ENCODE measurements at regions not wholly inside any gene's neighbourhood (a gene's known extent, or its start where the extent isn't known, plus 50 kb on each side); places are given as distances from the start of the nearest gene placed in this dataset.

DNA sequence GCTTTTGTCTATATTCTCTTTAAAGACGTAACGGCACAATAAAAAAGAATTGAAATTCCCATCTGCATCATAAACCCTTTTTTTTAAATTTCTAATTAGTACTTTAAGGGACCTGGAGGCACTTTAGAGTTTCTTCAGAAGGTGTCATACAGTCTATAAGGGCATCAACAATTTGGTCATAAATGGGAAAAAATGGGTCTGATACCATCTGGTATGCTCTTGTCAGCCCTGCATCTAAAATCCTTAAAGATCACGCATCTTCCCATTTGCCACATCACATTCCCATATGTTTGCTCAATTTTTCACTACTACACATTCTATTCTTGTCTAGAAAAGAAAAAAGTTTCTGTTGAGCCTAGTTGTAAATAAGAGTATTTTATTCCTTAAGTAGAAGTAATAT lies 53.8 kb downstream of the COX7C start:
- H3K36me3 ChIP-seq (ENCODE audit: control insufficient read depth in 1 of 2, insufficient read depth in 2 of 2, low read length in 2 of 2) = no peaks in the 10 kb centered on the region
- H3K27me3 ChIP-seq (ENCODE audit: control insufficient read depth in 1 of 2, insufficient read depth in 2 of 2, low read length in 2 of 2) = no peaks in the 10 kb centered on the region
- no peaks in the 10 kb centered on the region for H3K9me3 ChIP-seq (ENCODE audit: control insufficient read depth in 1 of 2, low read length in 2 of 2)
- H3K9ac ChIP-seq (ENCODE audit: low read depth in 1 of 2, low read length in 2 of 2) = no peak overlapping the region
- H3K4me1 ChIP-seq (ENCODE audit: control insufficient read depth in 1 of 2, insufficient read depth in 2 of 2, low read length in 2 of 2) = no peaks in the 10 kb centered on the region
- no peak overlapping the region for H3K27ac ChIP-seq (ENCODE audit: low read depth, low read length)
- no peak overlapping the region for H3K4me3 ChIP-seq (ENCODE audit: low read depth in 1 of 2, low read length in 2 of 2)

DNA sequence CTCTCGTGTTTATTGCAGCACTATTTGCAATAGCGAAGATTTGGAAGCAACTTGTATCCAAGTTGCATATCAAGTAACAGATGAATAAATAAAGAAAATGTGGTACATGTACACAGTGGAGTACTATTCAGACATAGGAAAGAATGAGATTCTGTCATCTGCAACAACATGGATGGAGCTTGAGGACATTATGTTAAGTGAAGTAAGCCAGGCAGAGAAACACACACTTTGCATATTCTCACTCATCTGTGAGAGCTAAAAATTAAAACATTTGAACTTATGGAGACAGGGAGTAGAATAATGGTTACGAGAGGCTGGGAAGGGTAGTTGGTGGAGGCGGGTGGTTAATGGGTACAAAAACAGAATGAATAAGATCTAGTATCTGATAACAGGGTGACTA lies 56.3 kb downstream of the COX7C start:
- Histone ChIP-seq H3K27ac (ENCODE audit: low read depth, low read length) (no peak overlapping the region), H3K9me3 (ENCODE audit: control insufficient read depth in 1 of 2, low read length in 2 of 2) (no peaks in the 10 kb centered on the region), H3K36me3 (ENCODE audit: control insufficient read depth in 1 of 2, insufficient read depth in 2 of 2, low read length in 2 of 2) (no peaks in the 10 kb centered on the region), H3K27me3 (ENCODE audit: control insufficient read depth in 1 of 2, insufficient read depth in 2 of 2, low read length in 2 of 2) (no peaks in the 10 kb centered on the region), H3K9ac (ENCODE audit: low read depth in 1 of 2, low read length in 2 of 2) (no peak overlapping the region), H3K4me3 (ENCODE audit: low read depth in 1 of 2, low read length in 2 of 2) (no peak overlapping the region), H3K4me1 (ENCODE audit: control insufficient read depth in 1 of 2, insufficient read depth in 2 of 2, low read length in 2 of 2) (no peaks in the 10 kb centered on the region)

DNA sequence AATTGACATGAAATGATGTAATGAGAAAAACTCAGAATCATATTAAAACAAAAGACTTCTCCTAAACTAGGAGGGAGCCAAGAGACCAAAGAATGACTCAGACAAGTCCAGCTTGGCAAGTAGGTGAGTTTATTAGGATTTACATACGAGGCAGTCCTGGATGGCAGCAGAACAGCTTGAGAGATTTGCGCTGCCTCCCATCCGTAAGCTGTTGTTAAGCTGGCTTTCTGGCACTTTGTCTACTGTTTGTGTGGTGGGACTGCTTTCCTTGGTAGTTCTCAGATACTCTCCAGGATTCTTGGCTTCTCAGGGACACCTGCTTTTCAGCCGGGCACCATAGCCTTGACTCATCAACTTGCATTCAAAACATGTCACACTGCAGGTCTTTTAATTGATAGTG lies 57.6 kb downstream of the COX7C start:
- Histone ChIP-seq H3K4me1 (ENCODE audit: control insufficient read depth in 1 of 2, insufficient read depth in 2 of 2, low read length in 2 of 2) (no peaks in the 10 kb centered on the region), H3K4me3 (ENCODE audit: low read depth in 1 of 2, low read length in 2 of 2) (no peak overlapping the region), H3K36me3 (ENCODE audit: control insufficient read depth in 1 of 2, insufficient read depth in 2 of 2, low read length in 2 of 2) (no peaks in the 10 kb centered on the region), H3K9ac (ENCODE audit: low read depth in 1 of 2, low read length in 2 of 2) (no peak overlapping the region), H3K27ac (ENCODE audit: low read depth, low read length) (no peak overlapping the region), H3K9me3 (ENCODE audit: control insufficient read depth in 1 of 2, low read length in 2 of 2) (no peaks in the 10 kb centered on the region), H3K27me3 (ENCODE audit: control insufficient read depth in 1 of 2, insufficient read depth in 2 of 2, low read length in 2 of 2) (no peaks in the 10 kb centered on the region)

DNA sequence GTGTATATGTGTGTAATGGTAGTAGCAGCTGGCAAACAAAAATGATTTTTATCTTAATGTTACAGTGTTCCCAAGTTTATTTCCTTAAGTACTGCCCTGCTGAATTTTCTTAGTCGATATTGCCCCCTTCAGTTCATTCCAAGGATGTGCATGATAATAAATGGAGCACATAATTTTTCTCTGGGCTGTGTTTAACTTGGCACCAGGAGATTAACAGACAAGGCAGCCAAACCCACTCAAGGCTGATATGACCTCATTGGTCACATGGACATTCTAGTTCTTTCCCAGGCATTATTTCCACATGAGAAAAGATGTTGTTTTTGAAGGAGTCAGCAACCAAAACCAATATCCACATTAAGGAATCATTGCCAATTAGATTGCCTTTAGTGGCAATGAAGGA lies 61.8 kb downstream of the COX7C start:
- Histone ChIP-seq H3K27ac (ENCODE audit: low read depth, low read length) (no peak overlapping the region), H3K36me3 (ENCODE audit: control insufficient read depth in 1 of 2, insufficient read depth in 2 of 2, low read length in 2 of 2) (no peaks in the 10 kb centered on the region), H3K9me3 (ENCODE audit: control insufficient read depth in 1 of 2, low read length in 2 of 2) (no peaks in the 10 kb centered on the region), H3K4me3 (ENCODE audit: low read depth in 1 of 2, low read length in 2 of 2) (no peak overlapping the region), H3K4me1 (ENCODE audit: control insufficient read depth in 1 of 2, insufficient read depth in 2 of 2, low read length in 2 of 2) (no peaks in the 10 kb centered on the region), H3K9ac (ENCODE audit: low read depth in 1 of 2, low read length in 2 of 2) (no peak overlapping the region), H3K27me3 (ENCODE audit: control insufficient read depth in 1 of 2, insufficient read depth in 2 of 2, low read length in 2 of 2) (no peaks in the 10 kb centered on the region)

DNA sequence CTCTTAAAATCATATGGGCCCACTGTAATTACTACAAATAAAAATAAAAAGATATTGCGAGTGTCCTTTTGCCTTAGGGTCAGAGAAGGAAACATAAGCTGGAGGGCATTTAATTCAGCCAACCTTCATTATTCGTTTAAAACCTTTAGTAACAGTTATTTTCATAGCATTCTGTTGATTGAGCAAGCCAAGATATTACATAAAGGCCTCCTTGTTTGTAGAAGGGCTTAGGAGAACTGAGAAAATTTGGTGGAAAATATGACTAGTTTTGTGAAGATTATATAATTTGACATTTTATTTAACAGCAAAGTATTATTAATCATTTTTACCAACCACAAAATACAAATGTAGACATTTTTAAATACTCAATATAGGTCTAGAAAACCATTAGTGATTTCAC lies 62.2 kb downstream of the COX7C start:
- H3K27ac ChIP-seq (ENCODE audit: low read depth, low read length) = no peak overlapping the region

DNA sequence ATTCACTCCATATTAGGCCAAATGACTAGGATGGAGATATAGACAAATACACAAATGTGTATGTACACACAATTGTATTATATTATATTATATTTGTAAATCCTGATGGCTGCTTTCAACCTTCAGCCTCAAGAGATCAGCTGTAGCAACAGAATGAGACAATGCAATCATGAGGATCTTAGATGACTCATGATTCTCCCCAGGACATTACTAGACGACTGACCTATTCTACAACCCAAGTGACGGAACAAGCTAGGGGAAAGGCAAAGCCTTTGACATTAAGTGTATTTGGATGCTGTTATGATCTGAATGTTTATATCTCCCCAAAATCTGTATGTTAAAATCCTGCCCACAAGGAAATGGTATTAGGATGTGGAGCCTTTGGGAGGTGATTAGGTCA lies 66.5 kb downstream of the COX7C start:
- H3K4me1 ChIP-seq (ENCODE audit: control insufficient read depth in 1 of 2, insufficient read depth in 2 of 2, low read length in 2 of 2) = no peaks in the 10 kb centered on the region
- H3K9ac ChIP-seq (ENCODE audit: low read depth in 1 of 2, low read length in 2 of 2) = no peak overlapping the region
- H3K27me3 ChIP-seq (ENCODE audit: control insufficient read depth in 1 of 2, insufficient read depth in 2 of 2, low read length in 2 of 2) = no peaks in the 10 kb centered on the region
- H3K9me3 ChIP-seq (ENCODE audit: control insufficient read depth in 1 of 2, low read length in 2 of 2) = no peaks in the 10 kb centered on the region
- H3K27ac ChIP-seq (ENCODE audit: low read depth, low read length) = no peak overlapping the region
- no peaks in the 10 kb centered on the region for H3K36me3 ChIP-seq (ENCODE audit: control insufficient read depth in 1 of 2, insufficient read depth in 2 of 2, low read length in 2 of 2)
- no peak overlapping the region for H3K4me3 ChIP-seq (ENCODE audit: low read depth in 1 of 2, low read length in 2 of 2)

More for the DNA sequence above, 62.2 kb downstream of the COX7C start:
- Histone ChIP-seq H3K27me3 (ENCODE audit: control insufficient read depth in 1 of 2, insufficient read depth in 2 of 2, low read length in 2 of 2) (no peaks in the 10 kb centered on the region), H3K36me3 (ENCODE audit: control insufficient read depth in 1 of 2, insufficient read depth in 2 of 2, low read length in 2 of 2) (no peaks in the 10 kb centered on the region), H3K9ac (ENCODE audit: low read depth in 1 of 2, low read length in 2 of 2) (no peak overlapping the region), H3K4me1 (ENCODE audit: control insufficient read depth in 1 of 2, insufficient read depth in 2 of 2, low read length in 2 of 2) (no peaks in the 10 kb centered on the region), H3K4me3 (ENCODE audit: low read depth in 1 of 2, low read length in 2 of 2) (no peak overlapping the region), H3K9me3 (ENCODE audit: control insufficient read depth in 1 of 2, low read length in 2 of 2) (no peaks in the 10 kb centered on the region)

DNA sequence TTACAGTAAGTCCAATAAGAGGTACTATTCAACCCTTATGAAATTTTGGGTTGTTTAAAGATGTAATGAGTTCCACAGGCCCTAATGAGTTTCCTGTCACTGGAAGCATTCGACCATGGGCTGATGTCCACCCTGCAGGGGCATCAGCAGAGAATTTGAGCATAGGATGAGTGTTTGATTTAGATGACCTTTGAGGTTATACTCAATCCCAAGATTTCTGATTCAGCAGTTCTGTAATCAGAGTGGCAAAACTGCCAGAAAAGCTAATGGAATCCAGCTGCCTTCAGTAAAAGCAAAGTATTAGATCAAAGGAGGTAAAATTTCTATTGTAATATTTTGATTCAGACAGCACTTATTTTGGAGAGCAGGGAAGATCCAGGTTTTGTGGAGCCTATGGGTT lies 68.3 kb downstream of the COX7C start:
- Histone ChIP-seq H3K9ac (ENCODE audit: low read depth in 1 of 2, low read length in 2 of 2) (no peak overlapping the region), H3K36me3 (ENCODE audit: control insufficient read depth in 1 of 2, insufficient read depth in 2 of 2, low read length in 2 of 2) (no peaks in the 10 kb centered on the region), H3K9me3 (ENCODE audit: control insufficient read depth in 1 of 2, low read length in 2 of 2) (no peaks in the 10 kb centered on the region), H3K4me1 (ENCODE audit: control insufficient read depth in 1 of 2, insufficient read depth in 2 of 2, low read length in 2 of 2) (no peaks in the 10 kb centered on the region), H3K4me3 (ENCODE audit: low read depth in 1 of 2, low read length in 2 of 2) (no peak overlapping the region), H3K27ac (ENCODE audit: low read depth, low read length) (no peak overlapping the region), H3K27me3 (ENCODE audit: control insufficient read depth in 1 of 2, insufficient read depth in 2 of 2, low read length in 2 of 2) (no peaks in the 10 kb centered on the region)

DNA sequence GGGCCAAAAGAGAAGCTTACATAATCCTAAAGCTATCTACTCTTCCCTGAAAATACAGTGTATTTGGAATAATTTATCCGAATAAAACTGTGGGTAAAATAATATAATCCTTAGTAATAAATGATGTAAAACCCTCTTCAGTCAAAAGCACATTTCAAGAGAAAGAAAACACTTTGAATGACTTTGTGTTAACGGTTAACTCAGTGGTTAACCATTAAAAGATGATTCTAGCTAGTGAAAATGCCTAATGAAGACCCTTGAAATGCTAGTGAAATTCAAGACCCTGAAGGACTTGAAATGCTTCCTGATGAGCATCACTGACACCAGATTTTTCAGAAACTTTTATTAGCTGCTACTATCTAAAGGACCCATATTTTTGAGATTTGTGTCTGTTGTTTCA lies 70.7 kb downstream of the COX7C start:
- Histone ChIP-seq H3K4me3 (ENCODE audit: low read depth in 1 of 2, low read length in 2 of 2) (no peak overlapping the region), H3K9me3 (ENCODE audit: control insufficient read depth in 1 of 2, low read length in 2 of 2) (no peaks in the 10 kb centered on the region), H3K27me3 (ENCODE audit: control insufficient read depth in 1 of 2, insufficient read depth in 2 of 2, low read length in 2 of 2) (no peaks in the 10 kb centered on the region), H3K9ac (ENCODE audit: low read depth in 1 of 2, low read length in 2 of 2) (no peak overlapping the region), H3K27ac (ENCODE audit: low read depth, low read length) (no peak overlapping the region), H3K4me1 (ENCODE audit: control insufficient read depth in 1 of 2, insufficient read depth in 2 of 2, low read length in 2 of 2) (no peaks in the 10 kb centered on the region), H3K36me3 (ENCODE audit: control insufficient read depth in 1 of 2, insufficient read depth in 2 of 2, low read length in 2 of 2) (no peaks in the 10 kb centered on the region)

DNA sequence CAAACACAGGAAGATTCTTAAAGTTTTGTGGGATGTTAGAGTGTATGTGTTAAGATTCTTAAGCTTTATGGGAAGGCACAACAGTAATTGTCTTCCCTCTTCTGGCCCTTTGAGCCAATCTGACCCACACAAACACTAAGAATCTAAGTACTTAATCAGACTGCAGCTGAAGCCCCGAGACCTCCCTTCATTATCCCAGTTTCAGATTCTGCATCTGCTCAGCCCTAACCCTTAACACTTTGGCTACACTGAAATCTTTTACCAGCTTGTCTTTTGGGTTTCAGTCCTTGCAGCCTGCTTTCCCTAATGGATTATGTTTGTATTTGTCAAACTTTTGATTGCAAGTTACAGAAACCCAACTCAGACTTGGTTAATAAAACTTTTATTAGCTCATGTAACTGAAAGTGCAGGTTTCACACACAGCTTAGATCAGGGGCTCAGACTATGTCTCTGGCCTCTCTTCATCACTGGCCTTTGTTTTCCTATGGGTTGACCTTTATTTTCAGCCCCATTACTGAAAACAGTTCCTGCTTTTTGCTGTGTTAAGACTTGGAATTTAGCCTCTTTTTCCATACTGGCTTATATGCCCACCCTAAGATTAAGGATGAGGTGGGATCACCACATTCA lies 71.5 kb downstream of the COX7C start:
- Histone ChIP-seq H3K4me3 (ENCODE audit: low read depth in 1 of 2, low read length in 2 of 2) (no peak overlapping the region), H3K27me3 (ENCODE audit: control insufficient read depth in 1 of 2, insufficient read depth in 2 of 2, low read length in 2 of 2) (no peaks in the 10 kb centered on the region)

DNA sequence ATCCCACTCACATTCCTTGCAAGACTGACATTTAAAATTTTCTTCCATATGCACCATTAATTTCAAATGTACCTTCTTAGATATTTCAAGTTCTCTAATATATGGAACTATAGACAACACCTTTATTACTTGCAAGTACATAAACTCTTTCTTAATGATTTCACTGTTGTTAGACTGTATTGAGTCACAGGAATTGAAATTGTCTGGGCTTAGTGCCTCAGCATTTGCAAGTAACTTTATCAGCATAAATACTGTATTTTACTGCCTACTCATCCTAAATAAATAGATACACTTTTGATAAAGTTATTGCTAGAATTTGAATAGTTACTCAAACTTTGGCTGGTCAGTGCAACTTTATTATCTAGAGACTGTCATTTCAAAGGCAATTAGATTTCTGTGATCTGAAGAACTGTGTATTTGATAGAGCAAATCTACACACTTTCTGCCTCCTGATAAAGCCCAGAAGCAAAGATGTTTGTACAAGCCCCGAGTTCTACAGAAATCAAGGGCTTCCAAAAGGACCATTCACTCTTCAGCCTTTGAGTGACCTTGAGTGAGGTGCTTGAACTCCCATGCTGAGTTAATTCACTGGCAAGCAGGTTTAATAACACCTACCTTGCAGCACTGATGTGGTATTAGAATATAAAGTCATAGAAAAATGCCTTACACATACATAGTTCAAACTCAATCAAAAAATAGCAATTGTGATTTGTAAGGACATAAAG lies 91.6 kb downstream of the COX7C start:
- Histone ChIP-seq H3K36me3 (ENCODE audit: control insufficient read depth in 1 of 2, insufficient read depth in 2 of 2, low read length in 2 of 2) (no peaks in the 10 kb centered on the region), H3K27ac (ENCODE audit: low read depth, low read length) (no peak overlapping the region), H3K4me1 (ENCODE audit: control insufficient read depth in 1 of 2, insufficient read depth in 2 of 2, low read length in 2 of 2) (no peaks in the 10 kb centered on the region), H3K4me3 (ENCODE audit: low read depth in 1 of 2, low read length in 2 of 2) (no peak overlapping the region), H3K9me3 (ENCODE audit: control insufficient read depth in 1 of 2, low read length in 2 of 2) (no peaks in the 10 kb centered on the region), H3K27me3 (ENCODE audit: control insufficient read depth in 1 of 2, insufficient read depth in 2 of 2, low read length in 2 of 2) (no peaks in the 10 kb centered on the region), H3K9ac (ENCODE audit: low read depth in 1 of 2, low read length in 2 of 2) (no peak overlapping the region)

More for the DNA sequence above, 71.5 kb downstream of the COX7C start:
- Histone ChIP-seq H3K9ac (ENCODE audit: low read depth in 1 of 2, low read length in 2 of 2) (no peak overlapping the region), H3K27ac (ENCODE audit: low read depth, low read length) (no peak overlapping the region), H3K4me1 (ENCODE audit: control insufficient read depth in 1 of 2, insufficient read depth in 2 of 2, low read length in 2 of 2) (no peaks in the 10 kb centered on the region), H3K9me3 (ENCODE audit: control insufficient read depth in 1 of 2, low read length in 2 of 2) (no peaks in the 10 kb centered on the region), H3K36me3 (ENCODE audit: control insufficient read depth in 1 of 2, insufficient read depth in 2 of 2, low read length in 2 of 2) (no peaks in the 10 kb centered on the region)

Data from duodenal mucosa (tissue), 2 donors.